GM18499 (cell line): ENCODE measurements at regions not wholly inside any gene's neighbourhood (a gene's known extent, or its start where the extent isn't known, plus 50 kb on each side); places are given as distances from the start of the nearest gene placed in this dataset.

ENCODE experiments used
- ATAC-seq: cut with Tn5 transposase; IDR thresholded peaks from one replicate; pipeline ENCODE4 v1.9.1; 2021; ENCODE audit warnings: moderate number of reproducible peaks; ENCODE audit not compliant: insufficient read depth, unreplicated experiment

DNA sequence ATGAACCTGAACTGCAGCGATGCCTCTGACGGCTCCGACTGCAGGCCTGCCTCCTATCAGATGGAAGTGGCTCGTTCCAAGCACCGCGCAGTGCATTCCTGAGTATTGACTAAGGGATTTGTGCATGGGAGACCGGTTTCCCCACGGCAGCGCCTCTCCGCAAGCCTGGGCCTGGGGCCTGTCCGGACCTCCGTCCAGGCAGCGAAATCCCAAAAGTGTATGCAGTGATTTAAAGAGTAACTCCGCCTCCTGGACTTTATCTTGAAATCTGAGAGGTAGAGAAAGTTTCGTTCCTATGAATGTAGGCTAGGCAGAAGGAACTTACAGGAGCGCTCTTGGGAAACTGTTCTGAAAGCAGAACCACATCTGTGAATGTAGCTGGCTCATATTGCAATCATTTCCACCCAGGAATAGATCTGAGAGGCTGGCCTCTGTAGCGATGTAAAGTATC, 106.2 kb upstream of the CELF2 start:
- no peak for ATAC-seq

- no peak for ATAC-seq
Measured at GRCh38 chr10:10914144-10914543, 103.5 kb upstream of the CELF2 start.

DNA sequence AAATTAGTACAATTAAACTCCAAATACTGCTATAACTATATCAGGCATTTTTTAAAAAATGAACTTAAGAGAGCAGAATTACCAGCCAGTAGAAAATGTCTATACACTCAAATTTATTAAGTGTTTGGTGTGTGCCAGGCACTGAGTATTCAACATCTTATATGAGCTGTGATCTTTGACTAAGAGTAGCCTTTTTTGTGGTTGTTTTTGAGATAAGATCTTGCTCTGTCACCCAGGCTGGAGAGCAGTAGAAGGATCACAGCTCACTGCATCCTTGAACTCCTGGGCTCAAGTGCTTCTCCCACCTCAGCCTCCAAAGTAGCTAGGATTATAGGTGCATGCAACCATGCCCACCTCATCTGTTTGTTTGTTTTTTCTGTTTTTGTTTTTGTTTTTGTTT, 102.5 kb upstream of the CELF2 start:
- ATAC-seq = no peak

DNA sequence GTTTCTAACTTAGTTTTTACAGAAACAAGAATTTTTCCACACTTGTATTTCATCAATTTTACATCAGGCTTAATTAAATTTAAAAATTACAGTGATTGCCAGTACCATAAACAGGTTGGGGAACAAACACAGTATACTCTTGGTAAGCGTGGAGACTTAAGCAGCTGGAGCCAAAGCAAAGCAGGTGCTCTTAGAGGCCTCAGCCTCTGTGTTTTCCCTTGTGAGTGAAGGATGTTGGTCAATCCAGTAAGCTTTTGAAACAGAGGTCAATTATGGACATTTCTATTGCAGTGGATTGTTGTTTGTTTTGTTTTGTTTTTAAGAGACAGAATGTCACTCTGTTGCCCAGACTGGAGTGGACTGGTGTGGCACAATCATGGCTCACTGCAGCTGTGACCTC, 100.6 kb upstream of the CELF2 start:
- ATAC-seq = no peak

DNA sequence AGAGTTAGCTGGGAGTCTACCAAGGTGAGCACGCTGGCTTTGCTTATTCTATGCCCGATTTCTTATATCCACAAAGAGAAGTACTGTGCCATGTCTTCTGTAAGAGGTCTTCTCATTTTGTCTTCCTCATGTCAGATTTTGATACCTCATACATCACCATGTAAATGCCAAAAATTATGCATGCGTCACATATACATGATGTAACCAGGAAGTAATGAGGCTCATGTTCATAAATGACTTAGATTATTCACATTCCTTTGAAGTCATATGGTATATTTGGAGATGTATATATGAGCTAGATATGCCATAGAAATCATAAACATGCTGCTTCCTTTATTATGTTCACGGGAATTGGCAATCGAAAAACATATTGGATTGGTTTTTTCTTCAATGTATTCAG, 97.7 kb upstream of the CELF2 start:
- ATAC-seq = no peak

GRCh38 chr10:10921826-10922461, 95.7 kb upstream of the CELF2 start:
- no peak for ATAC-seq

GRCh38 chr10:10923029-10923651, 94.5 kb upstream of the CELF2 start:
- ATAC-seq = no peak

GRCh38 chr10:10925667-10926066, 92.0 kb upstream of the CELF2 start:
- ATAC-seq = no peak

- no peak for ATAC-seq
Measured at GRCh38 chr10:10927608-10928007, 90.1 kb upstream of the CELF2 start.

DNA sequence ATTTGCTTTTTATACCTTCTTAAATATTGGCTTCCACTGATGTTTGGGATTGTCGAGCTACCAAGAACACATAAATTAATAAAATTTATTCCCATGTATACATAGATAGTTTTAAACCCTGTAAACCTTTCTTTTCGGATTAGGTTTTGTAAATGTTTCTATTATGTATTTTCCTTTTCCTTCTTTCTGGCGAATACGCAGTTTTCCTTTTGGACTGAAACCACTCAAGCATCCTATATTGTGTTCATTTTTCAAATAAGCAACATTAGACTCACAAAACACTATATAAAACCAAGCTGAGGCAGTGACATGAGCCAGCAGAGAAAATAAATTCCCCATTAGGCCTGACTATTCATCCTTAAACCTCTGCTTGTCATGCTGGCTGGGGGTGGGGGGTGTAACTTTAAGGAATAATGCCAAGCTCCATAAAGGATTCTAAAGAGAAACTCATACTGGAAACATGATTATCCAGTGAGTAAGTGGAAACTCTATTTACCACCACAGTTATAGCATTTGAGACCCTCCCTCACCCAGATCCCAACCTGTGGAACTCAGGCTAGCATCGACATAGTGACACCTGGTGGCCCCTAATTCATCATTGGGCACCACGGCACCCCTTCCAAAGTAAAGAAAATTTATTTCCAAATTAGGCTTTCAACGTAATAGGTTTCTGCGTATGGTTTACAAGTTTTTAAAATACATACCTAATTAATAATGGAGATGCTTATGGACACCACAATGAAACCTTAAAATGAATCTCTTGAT, 86.5 kb upstream of the CELF2 start:
- no peak for ATAC-seq

DNA sequence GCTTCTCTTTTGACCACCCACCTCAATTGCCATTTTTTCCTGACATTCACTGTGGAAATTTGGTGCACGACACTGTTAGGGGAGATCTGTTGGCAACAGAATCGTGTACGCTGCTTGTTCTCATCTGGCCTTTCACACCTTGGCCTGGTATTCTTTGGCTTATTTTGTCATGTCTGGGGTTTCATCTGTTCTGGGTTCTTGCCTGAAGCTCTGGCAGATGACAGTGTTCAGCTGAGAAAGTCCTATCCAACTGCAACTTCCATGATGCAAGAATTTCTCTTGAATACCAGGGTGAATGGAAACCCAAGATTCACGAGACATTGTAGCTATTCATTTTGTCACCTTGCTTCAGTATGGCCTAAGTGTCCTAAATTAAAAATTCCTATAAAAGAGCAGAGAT, 82.6 kb upstream of the CELF2 start:
- ATAC-seq = no peak

- no peak for ATAC-seq
Measured at GRCh38 chr10:10938676-10939075, 79.0 kb upstream of the CELF2 start.

DNA sequence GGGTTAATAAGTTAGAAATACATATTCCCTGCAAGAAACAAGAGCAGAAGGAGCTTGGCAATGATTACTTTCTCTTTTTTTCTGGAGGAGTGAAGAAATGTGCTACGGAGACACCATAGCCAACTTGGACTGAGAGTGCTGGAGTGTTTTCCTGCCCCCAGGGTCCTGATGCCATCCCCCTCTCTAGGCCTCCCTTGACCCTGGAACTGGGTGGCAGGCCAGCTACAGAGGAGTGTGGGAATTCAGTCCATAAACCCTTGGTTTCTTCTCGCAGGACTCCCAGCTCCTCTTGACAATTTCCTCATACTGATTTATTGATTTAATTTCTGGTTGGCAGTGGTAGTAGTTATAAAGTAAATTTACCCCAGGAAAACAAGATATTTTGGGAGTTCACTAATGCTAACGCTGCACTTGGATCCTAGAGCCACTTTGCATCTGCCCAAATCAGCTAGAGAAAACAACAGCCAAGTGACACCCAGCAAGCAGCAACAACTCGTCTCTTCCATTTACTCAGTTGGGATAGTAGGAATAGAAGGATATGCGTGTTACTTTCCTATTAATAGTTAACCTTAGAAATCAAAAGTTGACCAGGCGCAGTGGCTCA, 76.4 kb upstream of the CELF2 start:
- no peak for ATAC-seq

- no peak for ATAC-seq
Measured at GRCh38 chr10:10942441-10942840, 75.2 kb upstream of the CELF2 start.

GRCh38 chr10:10946081-10946480, 71.6 kb upstream of the CELF2 start:
- ATAC-seq = no peak

DNA sequence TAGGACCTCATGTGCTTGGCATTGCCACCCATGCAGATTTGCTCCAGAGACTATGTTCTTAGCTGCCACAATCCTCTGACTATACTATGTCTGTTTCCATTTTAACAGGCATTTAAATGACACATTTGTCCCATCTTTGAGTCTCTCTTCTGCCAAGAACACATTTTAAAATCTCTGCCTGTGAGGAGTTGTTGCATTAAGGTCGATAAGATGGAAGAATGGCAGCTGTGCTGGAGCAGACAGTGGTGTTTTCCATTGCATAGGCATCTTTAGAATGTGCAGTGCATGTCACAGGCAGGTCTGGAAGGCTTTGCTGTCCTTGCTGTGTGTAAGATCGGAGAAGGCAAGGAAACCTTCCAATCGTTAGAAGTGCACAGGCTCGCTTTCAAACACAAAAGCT, 70.9 kb upstream of the CELF2 start:
- ATAC-seq = no peak

DNA sequence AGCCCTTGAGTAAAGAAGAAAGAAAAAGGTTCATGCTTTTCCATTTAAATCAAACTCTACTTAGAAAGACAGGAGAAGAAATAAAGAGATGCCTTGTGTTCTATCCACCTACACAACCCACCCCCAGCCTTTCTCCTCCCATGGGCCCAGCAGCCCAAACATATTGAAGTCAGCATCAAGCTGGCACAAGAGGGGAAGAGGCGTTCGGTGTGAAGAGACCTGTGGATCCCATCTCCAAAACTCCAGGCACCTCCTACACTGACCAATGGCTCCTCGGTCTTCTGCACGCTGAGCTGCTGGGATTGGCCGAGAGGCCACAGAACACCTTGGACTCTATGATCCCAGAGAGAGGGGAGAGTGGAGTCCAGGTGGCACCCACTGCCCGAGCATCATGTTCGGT, 66.0 kb upstream of the CELF2 start:
- ATAC-seq = no peak

DNA sequence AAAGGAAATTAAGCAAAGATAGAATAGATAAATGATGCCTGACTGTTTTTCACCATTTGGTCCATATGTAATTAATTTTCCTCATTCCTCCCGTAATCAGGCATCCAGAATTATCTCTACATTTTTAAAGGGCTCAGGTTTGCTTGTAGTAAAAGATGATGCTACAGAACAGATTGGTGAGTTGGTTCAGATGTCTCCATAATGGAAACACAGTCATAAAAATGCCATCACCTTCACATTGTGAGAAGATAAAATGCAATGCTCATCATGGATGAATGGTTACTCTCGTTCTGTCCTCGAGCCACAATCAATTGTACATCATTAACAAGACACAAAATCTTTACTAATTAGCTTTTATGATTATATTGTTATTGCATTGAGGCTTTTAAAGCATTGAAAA, 64.9 kb upstream of the CELF2 start:
- ATAC-seq = no peak

DNA sequence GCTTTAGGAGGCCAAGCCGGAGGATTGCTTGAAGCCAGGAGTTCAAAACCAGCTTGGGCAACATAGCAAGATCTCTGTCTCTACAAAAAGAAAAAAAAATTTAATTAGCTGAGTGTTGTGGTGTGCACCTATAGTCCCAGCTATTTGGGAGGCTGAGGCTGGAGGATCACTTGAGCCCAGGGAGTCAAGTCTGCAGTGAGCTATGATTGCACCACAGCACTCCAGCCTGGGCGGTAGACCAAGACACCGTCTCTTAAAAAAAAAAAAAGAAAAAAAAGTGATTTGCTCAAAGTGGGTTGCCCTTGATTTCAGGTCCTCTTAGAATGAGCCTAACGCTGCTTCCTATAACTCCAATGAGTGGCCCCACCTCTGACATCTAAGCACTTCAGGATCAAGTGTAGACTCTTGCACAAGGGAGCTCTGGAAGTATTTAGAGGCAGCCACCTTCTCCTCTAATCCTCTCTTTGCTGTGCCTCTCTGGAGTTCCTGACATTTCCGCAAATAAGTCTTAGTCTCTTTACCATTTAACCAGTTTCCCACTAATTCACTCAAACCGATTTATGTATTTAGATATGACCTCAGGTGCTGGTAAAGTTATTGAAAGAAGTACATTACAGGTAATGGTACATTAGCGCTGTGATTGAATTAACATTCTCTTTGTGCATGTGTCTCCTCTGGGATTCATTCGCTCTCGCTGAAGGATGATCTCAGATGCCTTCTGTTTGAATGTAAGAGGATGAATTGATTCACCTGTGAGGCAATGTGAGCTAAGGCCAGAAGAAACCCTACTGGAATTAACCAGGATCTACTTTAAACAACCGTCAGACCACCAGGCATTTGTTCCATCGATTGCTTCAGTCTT, 60.8 kb upstream of the CELF2 start:
- no peak for ATAC-seq

- no peak for ATAC-seq
Measured at GRCh38 chr10:10958041-10958440, 59.6 kb upstream of the CELF2 start.
